ENCODE measurements at regions not wholly inside any gene's neighbourhood (a gene's known extent, or its start where the extent isn't known, plus 50 kb on each side); places are given as distances from the start of the nearest gene placed in this dataset.
A peak's percentile ranks its signal among the peaks of the same experiment; 100 is the strongest.
"Not testable (repeated sequence)": the region's sequence is repeated elsewhere in the genome, so short reads cannot be mapped to it uniquely, and the experiment has no call there.

DNA sequence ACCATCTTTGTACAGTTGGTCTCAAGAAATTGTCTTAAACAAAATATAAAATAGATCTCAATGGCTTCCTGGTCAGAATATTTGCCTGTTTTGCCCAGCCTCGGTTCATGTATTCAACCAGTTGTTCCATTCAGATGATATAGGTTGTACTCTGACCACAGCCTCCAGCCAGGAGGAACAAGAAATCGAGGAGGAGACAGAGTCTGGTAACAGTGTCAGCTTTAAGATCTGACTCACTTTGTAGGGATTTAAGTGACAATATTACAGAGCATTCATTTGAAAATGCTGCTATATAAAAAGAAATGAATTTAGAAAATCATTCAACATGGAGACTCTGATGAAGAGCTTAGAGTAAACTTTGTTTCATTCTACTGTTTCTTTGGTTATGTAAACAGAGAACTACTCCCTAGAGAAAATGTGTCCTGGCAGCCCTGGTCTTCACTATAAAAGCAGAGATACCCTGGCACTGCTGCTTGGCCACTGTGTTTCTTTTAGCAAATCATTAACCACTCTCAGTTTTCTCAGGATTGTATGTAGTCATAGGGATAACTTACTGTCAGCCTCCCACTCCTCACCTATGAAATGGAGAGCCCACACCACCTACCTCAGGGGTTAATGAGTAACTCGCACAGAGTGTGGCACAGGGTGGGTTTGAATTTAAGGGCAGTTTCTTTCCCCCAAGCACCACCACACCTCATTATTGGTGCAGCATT lies 53.5 kb downstream of the PAGE2 start:
- no peak overlapping the region for H3K4me3 Mint-ChIP-seq
- no peaks in the 10 kb centered on the region for H3K27me3 Mint-ChIP-seq (ENCODE audit: low read depth)
- no peak overlapping the region for H3K27ac Mint-ChIP-seq
- POLR2A ChIA-PET, result no interaction called here
- CTCF ChIA-PET, result no interaction called here
- H3K9me3 Mint-ChIP-seq (ENCODE audit: insufficient read depth), result no peaks in the 10 kb centered on the region
- DNase-seq (no peak), ATAC-seq (no peak)
- no peaks in the 10 kb centered on the region for H3K4me1 Mint-ChIP-seq (ENCODE audit: low read depth)
- no peaks in the 10 kb centered on the region for H3K36me3 Mint-ChIP-seq (ENCODE audit: low read depth)

- POLR2A ChIA-PET, result no interaction called here
- Mint-ChIP-seq H3K27me3 (ENCODE audit: low read depth) (no peaks in the 10 kb centered on the region), H3K4me1 (ENCODE audit: low read depth) (no peaks in the 10 kb centered on the region), H3K4me3 (no peak overlapping the region), H3K9me3 (ENCODE audit: insufficient read depth) (no peaks in the 10 kb centered on the region), H3K36me3 (ENCODE audit: low read depth) (no peaks in the 10 kb centered on the region), H3K27ac (no peak overlapping the region)
- CTCF ChIA-PET, result no interaction called here
- ATAC-seq (no peak), DNase-seq (no peak)
Observed at GRCh38 chrX:55142919-55143310, 54.1 kb downstream of the PAGE2 start.

DNA sequence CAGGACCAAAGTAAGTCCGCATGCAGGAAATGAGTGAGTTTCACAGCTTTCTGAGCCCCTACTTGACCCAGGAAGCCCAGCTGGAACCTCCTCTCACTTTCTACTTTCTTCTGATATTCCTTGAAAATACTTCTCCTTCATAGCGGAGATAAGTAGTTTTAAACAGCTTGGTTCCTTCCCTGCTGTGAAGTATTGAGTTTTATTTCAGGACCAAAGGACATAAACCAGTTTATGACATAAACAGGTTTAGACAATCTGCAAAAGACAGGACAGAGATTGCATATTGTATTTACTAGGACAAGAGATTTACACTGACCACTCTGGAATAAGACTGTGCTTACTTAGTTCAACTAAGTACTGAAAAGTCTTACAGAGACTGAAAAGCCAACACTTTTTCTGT lies 54.8 kb downstream of the PAGE2 start:
- Mint-ChIP-seq H3K27me3 (ENCODE audit: low read depth) (no peaks in the 10 kb centered on the region), H3K27ac (no peak overlapping the region), H3K9me3 (ENCODE audit: insufficient read depth) (no peaks in the 10 kb centered on the region), H3K36me3 (ENCODE audit: low read depth) (no peaks in the 10 kb centered on the region), H3K4me1 (ENCODE audit: low read depth) (no peaks in the 10 kb centered on the region), H3K4me3 (no peak overlapping the region)
- ChIA-PET CTCF (no interaction called here), POLR2A (no interaction called here)
- DNase-seq, result no peak
- no peak for ATAC-seq

- H3K36me3 Mint-ChIP-seq (ENCODE audit: low read depth), result no peaks in the 10 kb centered on the region
- no peak overlapping the region for H3K27ac Mint-ChIP-seq
- no peaks in the 10 kb centered on the region for H3K9me3 Mint-ChIP-seq (ENCODE audit: insufficient read depth)
- ATAC-seq (no peak), DNase-seq (no peak)
- ChIA-PET CTCF (no interaction called here), POLR2A (no interaction called here)
- H3K4me3 Mint-ChIP-seq, result no peak overlapping the region
- no peaks in the 10 kb centered on the region for H3K4me1 Mint-ChIP-seq (ENCODE audit: low read depth)
- H3K27me3 Mint-ChIP-seq (ENCODE audit: low read depth), result no peaks in the 10 kb centered on the region
Observed at GRCh38 chrX:55144697-55145096, 55.9 kb downstream of the PAGE2 start.

DNA sequence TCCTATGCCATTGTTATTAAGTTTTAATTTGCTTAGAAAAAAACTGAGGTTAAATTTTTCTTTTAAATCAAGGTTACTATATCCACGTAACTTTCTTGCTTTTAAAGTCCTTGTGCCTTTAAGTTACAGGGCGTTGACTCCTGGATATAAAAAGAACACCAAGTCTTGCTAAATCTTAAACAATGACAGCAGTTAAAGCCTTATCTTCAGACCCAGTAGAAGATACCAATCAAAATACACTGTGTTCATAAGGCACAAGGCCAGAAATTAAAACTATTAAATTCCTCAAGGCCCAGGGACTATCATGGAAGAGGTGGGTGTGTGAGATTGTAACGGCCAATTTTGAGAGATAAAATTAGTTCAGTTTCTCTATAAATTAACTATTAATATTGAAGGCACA lies 60.4 kb downstream of the PAGE2 start:
- H3K9me3 Mint-ChIP-seq (ENCODE audit: insufficient read depth), result no peaks in the 10 kb centered on the region
- no peak for DNase-seq
- no peak for ATAC-seq
- no peaks in the 10 kb centered on the region for H3K36me3 Mint-ChIP-seq (ENCODE audit: low read depth)
- no peaks in the 10 kb centered on the region for H3K27me3 Mint-ChIP-seq (ENCODE audit: low read depth)
- H3K4me1 Mint-ChIP-seq (ENCODE audit: low read depth), result no peaks in the 10 kb centered on the region
- no peak overlapping the region for H3K4me3 Mint-ChIP-seq
- H3K27ac Mint-ChIP-seq, result no peak overlapping the region
- ChIA-PET CTCF (no interaction called here), POLR2A (no interaction called here)

DNA sequence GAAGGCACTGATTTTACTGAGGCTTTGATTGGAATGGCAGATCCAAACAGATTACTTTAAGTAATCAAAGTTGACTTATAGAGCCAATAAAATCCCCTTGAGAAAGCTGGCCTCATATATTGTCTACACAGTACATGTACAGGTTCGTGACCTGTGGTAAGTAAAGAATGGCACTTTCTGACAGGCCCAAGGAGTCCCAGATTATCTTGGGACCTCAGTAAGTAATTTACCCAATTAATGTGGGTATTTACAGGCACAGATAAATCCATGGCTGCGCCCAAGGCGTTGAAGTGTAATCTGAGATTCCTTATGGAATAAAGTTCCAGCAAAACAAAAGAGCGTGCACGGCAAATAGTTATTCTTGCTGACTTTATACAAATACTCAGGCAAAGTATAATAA lies 62.4 kb downstream of the PAGE2 start:
- Mint-ChIP-seq H3K27ac (no peak overlapping the region), H3K36me3 (ENCODE audit: low read depth) (no peaks in the 10 kb centered on the region), H3K9me3 (ENCODE audit: insufficient read depth) (no peaks in the 10 kb centered on the region), H3K4me1 (ENCODE audit: low read depth) (no peaks in the 10 kb centered on the region), H3K4me3 (no peak overlapping the region), H3K27me3 (ENCODE audit: low read depth) (no peaks in the 10 kb centered on the region)
- DNase-seq (no peak), ATAC-seq (no peak)
- ChIA-PET CTCF (no interaction called here), POLR2A (no interaction called here)

- H3K4me3 Mint-ChIP-seq, result no peak overlapping the region
- POLR2A ChIA-PET, result no interaction called here
Observed at GRCh38 chrX:55159551-55159950, 60.6 kb upstream of the PAGE5 start.

DNA sequence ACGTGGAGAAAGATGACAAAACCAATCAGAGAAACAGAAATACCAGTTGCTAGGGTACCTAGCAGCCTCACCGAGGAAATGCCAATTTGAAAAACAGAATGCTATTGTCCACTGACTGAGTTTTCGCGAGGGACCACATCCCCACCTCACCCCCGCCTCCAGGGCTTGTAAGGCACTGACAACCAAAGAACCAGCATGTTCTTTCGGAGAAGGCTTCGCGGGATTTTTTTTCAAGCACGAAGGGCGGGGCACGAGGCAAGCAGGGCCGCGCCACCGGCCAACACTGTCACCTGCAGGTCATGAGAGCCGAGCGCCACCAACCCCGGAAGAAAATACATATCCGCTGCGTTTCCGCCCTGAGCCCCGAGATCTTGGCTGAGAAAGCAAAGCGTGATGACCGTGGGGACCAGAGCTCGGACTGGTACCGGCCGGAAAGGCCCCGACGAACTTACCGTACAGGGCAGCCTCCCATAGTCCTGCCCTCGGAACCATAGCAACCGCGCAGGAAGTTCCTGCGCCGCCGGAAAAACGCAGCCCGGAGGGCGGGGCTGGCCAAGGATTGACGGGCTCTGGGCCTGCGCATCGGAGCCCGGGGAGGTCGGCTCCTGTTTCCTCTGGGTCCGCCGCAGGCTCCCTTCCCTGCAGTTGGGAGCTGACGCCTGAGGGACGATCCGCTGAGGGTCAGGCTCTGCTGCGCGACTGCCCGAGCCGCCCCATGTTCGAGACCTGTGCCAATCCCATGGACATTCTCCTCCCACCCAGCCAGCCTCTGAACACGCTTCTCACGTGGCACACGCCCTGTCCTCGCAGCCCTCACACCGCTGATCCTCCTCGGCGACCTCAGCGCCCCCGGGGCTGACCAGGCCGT lies 59.2 kb upstream of the PAGE5 start:
- no peaks in the 10 kb centered on the region for H3K9me3 Mint-ChIP-seq (ENCODE audit: insufficient read depth)
- POLR2A ChIA-PET, result interaction anchor here (0.6 kb wide), 1 partner anchor 558 kb away, joined by 5 read pairs; no protein-coding TSS in a partner anchor
- H3K27me3 Mint-ChIP-seq (ENCODE audit: low read depth), result peaks cover 10% of the 10 kb centered on the region

More at GRCh38 chrX:55159551-55159950, 60.6 kb upstream of the PAGE5 start:
- Mint-ChIP-seq H3K36me3 (ENCODE audit: low read depth) (no peaks in the 10 kb centered on the region), H3K27ac (no peak overlapping the region), H3K9me3 (ENCODE audit: insufficient read depth) (no peaks in the 10 kb centered on the region), H3K27me3 (ENCODE audit: low read depth) (peaks cover 7% of the 10 kb centered on the region), H3K4me1 (ENCODE audit: low read depth) (peaks cover 17% of the 10 kb centered on the region)
- ATAC-seq, result no peak
- CTCF ChIA-PET, result interaction anchor here (0.8 to 1.3 kb wide), 2 partner anchors 24 to 267 kb away, joined by 3 read pairs; no protein-coding TSS in a partner anchor
- DNase-seq, result no peak

DNA sequence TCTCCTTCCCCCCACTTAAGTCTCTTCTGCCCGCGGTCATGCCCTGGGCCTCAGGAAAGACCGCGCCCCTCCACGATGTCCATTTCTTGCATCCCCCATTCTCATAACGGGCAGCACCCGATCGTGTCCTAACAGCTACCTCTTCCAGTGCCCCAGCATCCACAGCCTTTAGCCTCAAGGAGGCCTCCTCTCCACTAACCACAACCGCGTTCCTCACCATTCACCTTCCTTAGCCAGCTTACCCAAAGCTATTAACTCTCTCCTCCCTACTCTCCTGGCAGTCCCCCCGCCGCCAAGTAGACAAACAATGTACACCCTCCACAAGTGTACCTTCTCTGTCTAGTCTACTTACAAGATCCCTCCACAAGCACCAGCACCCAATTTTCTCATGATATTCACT lies 58.6 kb upstream of the PAGE5 start:
- POLR2A ChIA-PET, result interaction anchor here (0.6 kb wide), 1 partner anchor 557 kb away, joined by 5 read pairs; no protein-coding TSS in a partner anchor
- H3K27ac Mint-ChIP-seq, result peak overlapping the region; percentile 94
- DNase-seq (no peak), ATAC-seq (no peak)
- peaks cover 11% of the 10 kb centered on the region for H3K27me3 Mint-ChIP-seq (ENCODE audit: low read depth)
- peak overlapping the region; percentile 82 for H3K4me3 Mint-ChIP-seq
- no peaks in the 10 kb centered on the region for H3K36me3 Mint-ChIP-seq (ENCODE audit: low read depth)
- H3K9me3 Mint-ChIP-seq (ENCODE audit: insufficient read depth), result no peaks in the 10 kb centered on the region
- CTCF ChIA-PET, result interaction anchor here (1.0 to 1.6 kb wide), 4 partner anchors 26 to 747 kb away, joined by 3 to 6 read pairs (median 4); no protein-coding TSS in a partner anchor
- H3K4me1 Mint-ChIP-seq (ENCODE audit: low read depth), result peaks cover 17% of the 10 kb centered on the region

More for the DNA sequence above, 59.2 kb upstream of the PAGE5 start:
- H3K4me1 Mint-ChIP-seq (ENCODE audit: low read depth), result peaks cover 17% of the 10 kb centered on the region
- peak overlapping the region; percentile 82 for H3K4me3 Mint-ChIP-seq
- CTCF ChIA-PET, result interaction anchor here (0.8 to 1.6 kb wide), 5 partner anchors 26 to 748 kb away, joined by 3 to 6 read pairs (median 3); no protein-coding TSS in a partner anchor
- ATAC-seq (peak; percentile 92), DNase-seq (peak; percentile 92)
- no peaks in the 10 kb centered on the region for H3K36me3 Mint-ChIP-seq (ENCODE audit: low read depth)
- H3K27ac Mint-ChIP-seq, result peak overlapping the region; percentile 94

DNA sequence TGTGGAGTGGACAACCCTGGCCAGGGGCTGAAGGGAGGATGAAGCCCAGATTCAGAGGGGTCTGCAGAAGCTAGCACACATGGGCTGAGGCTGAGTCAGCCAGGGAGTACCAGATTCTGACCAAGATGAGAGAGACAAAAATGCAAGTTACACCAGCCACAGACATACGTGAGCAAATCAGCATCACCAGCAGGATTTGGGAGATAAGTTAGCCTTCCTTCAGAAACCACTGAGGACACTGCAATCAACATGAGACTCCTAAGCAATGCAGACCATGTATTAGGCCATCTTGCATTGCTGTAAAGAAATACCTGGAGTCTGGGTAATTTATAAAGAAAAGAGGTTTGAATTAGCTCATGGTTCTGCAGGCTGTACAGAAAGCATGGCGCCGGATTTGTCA lies 57.0 kb upstream of the PAGE5 start:
- DNase-seq (no peak), ATAC-seq (no peak)
- ChIA-PET POLR2A (no interaction called here), CTCF (no interaction called here)
- Mint-ChIP-seq H3K4me1 (ENCODE audit: low read depth) (peaks cover 17% of the 10 kb centered on the region), H3K27me3 (ENCODE audit: low read depth) (peaks cover 11% of the 10 kb centered on the region), H3K4me3 (no peak overlapping the region), H3K36me3 (ENCODE audit: low read depth) (no peaks in the 10 kb centered on the region), H3K27ac (no peak overlapping the region), H3K9me3 (ENCODE audit: insufficient read depth) (no peaks in the 10 kb centered on the region)

DNA sequence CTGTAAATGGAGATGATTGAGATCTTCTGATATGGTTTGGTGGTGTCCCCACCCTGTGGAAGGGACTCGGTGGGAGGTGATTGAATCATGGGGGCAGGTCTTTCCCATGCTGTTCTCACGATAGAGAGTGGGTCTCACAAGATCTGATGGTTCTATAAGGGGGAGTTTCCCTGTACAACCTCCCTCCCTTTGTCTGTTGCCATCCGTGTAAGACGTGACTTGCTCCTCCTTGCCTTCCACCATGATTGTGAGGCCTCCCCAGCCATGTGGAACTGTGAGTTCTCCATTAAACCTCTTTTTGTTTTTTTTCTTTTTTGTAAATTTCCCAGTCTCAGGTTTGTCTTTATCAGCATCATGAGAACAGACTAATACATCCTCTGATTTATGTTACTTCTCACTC lies 55.1 kb upstream of the PAGE5 start:
- POLR2A ChIA-PET; CTCF ChIA-PET; H3K4me1 Mint-ChIP-seq (ENCODE audit: low read depth); H3K4me3 Mint-ChIP-seq; H3K9me3 Mint-ChIP-seq (ENCODE audit: insufficient read depth); H3K36me3 Mint-ChIP-seq (ENCODE audit: low read depth); DNase-seq; ATAC-seq; H3K27ac Mint-ChIP-seq: not testable (repeated sequence)
- peaks cover 11% of the 10 kb centered on the region for H3K27me3 Mint-ChIP-seq (ENCODE audit: low read depth)

DNA sequence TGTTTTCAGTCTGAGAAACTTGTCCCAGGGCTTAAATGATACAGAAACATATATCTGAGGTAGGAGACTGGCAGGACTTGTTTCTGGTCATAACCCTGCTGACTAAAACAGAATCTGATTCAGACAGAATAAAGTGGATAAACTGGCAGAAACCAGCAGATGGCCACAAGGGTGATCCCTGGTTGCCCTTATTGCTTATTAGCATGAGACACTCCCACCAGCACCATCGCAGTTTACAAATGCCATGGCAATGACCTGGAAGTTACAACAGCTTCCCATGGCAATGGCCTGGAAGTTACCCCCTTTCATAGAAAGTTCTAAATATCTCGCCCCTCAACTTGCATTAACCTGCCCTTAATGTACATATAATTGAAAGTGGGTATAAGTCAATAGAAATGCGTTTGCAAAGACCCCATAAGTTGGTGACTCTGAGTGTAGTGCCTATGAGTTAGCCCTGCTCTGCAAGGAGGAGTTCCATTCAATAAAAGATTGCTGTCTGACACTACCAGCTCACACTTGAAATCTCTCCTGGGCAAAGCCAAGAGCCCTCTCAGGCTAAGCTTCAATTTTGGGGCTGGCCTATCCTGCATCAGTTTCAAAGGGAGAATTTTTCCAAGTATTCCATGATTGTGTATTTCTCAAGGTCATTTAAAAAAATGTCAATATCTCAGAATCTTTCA lies 52.9 kb upstream of the PAGE5 start:
- Mint-ChIP-seq H3K9me3 (ENCODE audit: insufficient read depth) (no peaks in the 10 kb centered on the region), H3K4me3 (no peak overlapping the region), H3K27ac (no peak overlapping the region), H3K36me3 (ENCODE audit: low read depth) (no peaks in the 10 kb centered on the region), H3K4me1 (ENCODE audit: low read depth) (peaks cover under 1% of the 10 kb centered on the region), H3K27me3 (ENCODE audit: low read depth) (peaks cover 11% of the 10 kb centered on the region)
- DNase-seq (no peak), ATAC-seq (no peak)
- CTCF ChIA-PET, result no interaction called here
- POLR2A ChIA-PET, result no interaction called here

Measured in activated CD8-positive, alpha-beta T cell treated with anti-CD3 and anti-CD28 coated beads, Interleukin-2, amount 10 ng/mL, durations not matched to agents 7 days and 5 days (primary cell).